ENCODE measurements at regions not wholly inside any gene's neighbourhood (a gene's known extent, or its start where the extent isn't known, plus 50 kb on each side); places are given as distances from the start of the nearest gene placed in this dataset.

GRCh38 chr12:108053512-108053911 lies 75.6 kb upstream of the WSCD2 start:
- Histone ChIP-seq H2AFZ (ENCODE audit: low read depth) (no peak overlapping the region), H3K4me3 (ENCODE audit: low read depth in 2 of 2, low read length in 1 of 2) (no peak overlapping the region), H3K9ac (no peak overlapping the region), H4K20me1 (ENCODE audit: insufficient read depth) (no peaks in the 10 kb centered on the region), H3K36me3 (replicated peaks in 1 of 2; ENCODE audit: control insufficient read depth in 1 of 2, insufficient read depth in 2 of 2, low read length in 1 of 2) (no peaks in the 10 kb centered on the region), H3K9me2 (no peaks in the 10 kb centered on the region), H3K4me1 (ENCODE audit: control insufficient read depth in 1 of 2, insufficient read depth in 2 of 2, low read depth in 1 of 2, low read length in 1 of 2) (peaks cover 0 to 10% of the 10 kb centered on the region in 2 experiments; a peak in 2 of 4 replicates), H3K4me2 (no peak overlapping the region), H3K27me3 (ENCODE audit: insufficient read depth) (no peaks in the 10 kb centered on the region), H3F3A (replicated peaks; ENCODE audit: insufficient read depth) (no peaks in the 10 kb centered on the region), H3K79me2 (ENCODE audit: insufficient read depth) (no peaks in the 10 kb centered on the region), H3K27ac (ENCODE audit: low read depth in 2 of 2, low read length in 1 of 2) (no peak overlapping the region), H3K9me3 (no peaks in the 10 kb centered on the region)
- ChIA-PET CTCF (interaction anchor here (2.0 kb wide), 1 partner anchor 76 kb away, joined by 6 read pairs; the partner anchor contains the start of gene WSCD2), POLR2A (no interaction called here)
- no peak for DNase-seq
- 1% methylated on average over 3 of the region's 3 CpGs for WGBS (ENCODE audit: low lambda C conversion rate)
- TF ChIP-seq MXI1 (IDR thresholded peaks at IDR 0.05; ENCODE audit: low read depth, low read length) (no peak), EP300 (IDR thresholded peaks at IDR 0.05; ENCODE audit: borderline replicate concordance in 1 of 2, low read depth in 1 of 2, low read length in 1 of 2) (no peak), FOXM1 (IDR thresholded peaks at IDR 0.05; ENCODE audit: low read depth) (no peak), GATA2 (CRISPR knock-in tag; IDR thresholded peaks at IDR 0.05) (no peak), POLR2AphosphoS5 (IDR thresholded peaks at IDR 0.05; ENCODE audit: low read depth, low read length) (no peak), YY1 (IDR thresholded peaks at IDR 0.05; ENCODE audit: low read depth) (no peak), IRF3 (IDR thresholded peaks at IDR 0.05; ENCODE audit: low read depth, low read length) (no peak)
- TF ChIP-seq, protein P1, sequence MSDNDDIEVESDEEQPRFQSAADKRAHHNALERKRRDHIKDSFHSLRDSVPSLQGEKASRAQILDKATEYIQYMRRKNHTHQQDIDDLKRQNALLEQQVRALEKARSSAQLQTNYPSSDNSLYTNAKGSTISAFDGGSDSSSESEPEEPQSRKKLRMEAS (IDR thresholded peaks at IDR 0.05; ENCODE audit: low read depth) = no peak
- TF ChIP-seq, protein P2, sequence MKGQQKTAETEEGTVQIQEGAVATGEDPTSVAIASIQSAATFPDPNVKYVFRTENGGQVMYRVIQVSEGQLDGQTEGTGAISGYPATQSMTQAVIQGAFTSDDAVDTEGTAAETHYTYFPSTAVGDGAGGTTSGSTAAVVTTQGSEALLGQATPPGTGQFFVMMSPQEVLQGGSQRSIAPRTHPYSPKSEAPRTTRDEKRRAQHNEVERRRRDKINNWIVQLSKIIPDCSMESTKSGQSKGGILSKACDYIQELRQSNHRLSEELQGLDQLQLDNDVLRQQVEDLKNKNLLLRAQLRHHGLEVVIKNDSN (IDR thresholded peaks at IDR 0.05; ENCODE audit: borderline replicate concordance, low read depth) = no peak

- Histone ChIP-seq H3K9me2 (no peaks in the 10 kb centered on the region), H3K36me3 (replicated peaks in 1 of 2; ENCODE audit: control insufficient read depth in 1 of 2, insufficient read depth in 2 of 2, low read length in 1 of 2) (no peaks in the 10 kb centered on the region), H3K27me3 (ENCODE audit: insufficient read depth) (no peaks in the 10 kb centered on the region), H3K9me3 (no peaks in the 10 kb centered on the region), H4K20me1 (ENCODE audit: insufficient read depth) (no peaks in the 10 kb centered on the region), H2AFZ (ENCODE audit: low read depth) (no peak overlapping the region), H3K4me2 (no peak overlapping the region), H3K9ac (no peak overlapping the region), H3K79me2 (ENCODE audit: insufficient read depth) (no peaks in the 10 kb centered on the region), H3K4me1 (ENCODE audit: control insufficient read depth in 1 of 2, insufficient read depth in 2 of 2, low read depth in 1 of 2, low read length in 1 of 2) (peaks cover 0 to 10% of the 10 kb centered on the region in 2 experiments; a peak in 2 of 4 replicates), H3K27ac (ENCODE audit: low read depth in 2 of 2, low read length in 1 of 2) (no peak overlapping the region), H3F3A (replicated peaks; ENCODE audit: insufficient read depth) (no peaks in the 10 kb centered on the region), H3K4me3 (ENCODE audit: low read depth in 2 of 2, low read length in 1 of 2) (no peak overlapping the region)
- 13% methylated on average over 2 of the region's 2 CpGs for WGBS (ENCODE audit: low lambda C conversion rate)
- POLR2A ChIA-PET = no interaction called here
- no peak for DNase-seq
- CTCF ChIA-PET = interaction anchor here (1.1 to 2.0 kb wide), 3 partner anchors 23 to 75 kb away, joined by 3 to 6 read pairs (median 3); partner anchors contain the start of gene WSCD2
- TF ChIP-seq, protein P2 (IDR thresholded peaks at IDR 0.05; ENCODE audit: borderline replicate concordance, low read depth) = no peak
- TF ChIP-seq CTCF (IDR thresholded peaks at IDR 0.05) (no peak), RAD21 (IDR thresholded peaks at IDR 0.05; ENCODE audit: low read length) (no peak), NRF1 (IDR thresholded peaks at IDR 0.05; ENCODE audit: low read depth, low read length) (no peak), SIN3A (IDR thresholded peaks at IDR 0.05; ENCODE audit: borderline replicate concordance, low read depth, low read length) (no peak), EZH2phosphoT487 (IDR thresholded peaks at IDR 0.05; ENCODE audit: borderline replicate concordance, low read depth) (no peak), IRF3 (IDR thresholded peaks at IDR 0.05; ENCODE audit: low read depth, low read length) (no peak), FOSL2 (IDR thresholded peaks at IDR 0.05; ENCODE audit: borderline replicate concordance, low read depth) (no peak), YY1 (IDR thresholded peaks at IDR 0.05; ENCODE audit: low read depth) (no peak), MXI1 (IDR thresholded peaks at IDR 0.05; ENCODE audit: low read depth, low read length) (no peak), JUND (IDR thresholded peaks at IDR 0.05) (no peak), PBX3 (IDR thresholded peaks at IDR 0.05) (no peak)
These were observed 74.6 kb upstream of the WSCD2 start for GRCh38 chr12:108054496-108054895.

All from SK-N-SH (cell line).